AG09319 (cell line): ENCODE measurements at regions not wholly inside any gene's neighbourhood (a gene's known extent, or its start where the extent isn't known, plus 50 kb on each side); places are given as distances from the start of the nearest gene placed in this dataset.

ENCODE experiments used
- DNase-seq: peaks from one replicate; pipeline ENCODE4 v3.0.0-alpha.2; 2010; ENCODE audit warnings: low read depth; ENCODE audit errors: extremely low read depth
- CTCF ChIP-seq: IDR thresholded peaks from 2 replicates; pipeline ENCODE4 v1.5.1; 2011; ENCODE audit warnings: low read depth, mild to moderate bottlenecking, inconsistent platforms, low read length, moderate library complexity

GRCh38 chr2:238698451-238699306 lies 149.2 kb upstream of the TWIST2 start:
- no peak for TF ChIP-seq CTCF
- no peak for DNase-seq

- no peak for TF ChIP-seq CTCF
- DNase-seq = no peak
These were observed 148.4 kb upstream of the TWIST2 start for GRCh38 chr2:238699307-238700116.

- DNase-seq = no peak
- TF ChIP-seq CTCF = no peak
These were observed 147.8 kb upstream of the TWIST2 start for GRCh38 chr2:238700117-238700457.

GRCh38 chr2:238700506-238701340 lies 147.2 kb upstream of the TWIST2 start:
- no peak for TF ChIP-seq CTCF

GRCh38 chr2:238701341-238702206 lies 146.3 kb upstream of the TWIST2 start:
- DNase-seq = no peak
- TF ChIP-seq CTCF = no peak

More at GRCh38 chr2:238700506-238701340, 147.2 kb upstream of the TWIST2 start:
- no peak for DNase-seq

GRCh38 chr2:238702276-238703052 lies 145.4 kb upstream of the TWIST2 start:
- no peak for TF ChIP-seq CTCF
- DNase-seq = no peak
